SK-N-SH (cell line): ENCODE measurements at regions not wholly inside any gene's neighbourhood (a gene's known extent, or its start where the extent isn't known, plus 50 kb on each side); places are given as distances from the start of the nearest gene placed in this dataset.
"Not testable (repeated sequence)": the region's sequence is repeated elsewhere in the genome, so short reads cannot be mapped to it uniquely, and the experiment has no call there.

Source experiments
- CTCF ChIA-PET: fragments of 300-600, 350-600 bp; formaldehyde crosslinking; extraction: SDS; loops from one replicate; lab custom pipeline; 2021; lab: Yijun Ruan, JAX
- POLR2A ChIA-PET: fragments of 350-600 bp; sonication (Branson Sonifier 250); formaldehyde crosslinking; extraction: SDS; loops from one replicate; lab custom pipeline; 2020; ENCODE audit warnings: antibody characterized with exemption, inconsistent platforms; lab: Yijun Ruan, JAX
- DNase-seq: peaks from one replicate; pipeline ENCODE4 v3.0.0; 2012
- H2AFZ ChIP-seq: fragments of 200-600 bp; sonication (generic); 2 replicates; pipeline ENCODE4 v1.8.1; 2016; ENCODE audit warnings: antibody characterized with exemption, mild to moderate bottlenecking, low read depth
- H3F3A ChIP-seq: fragments of 200-600 bp; sonication (generic); replicated peaks from 2 replicates; pipeline ENCODE3; 2016; ENCODE audit warnings: antibody characterized with exemption, mild to moderate bottlenecking; ENCODE audit not compliant: insufficient read depth
- H3K27ac ChIP-seq, 2 experiments: fragments of 200-500 bp in 1 of 2; fragments of 200-600 bp in 1 of 2; sonication (Bioruptor generic) in 1 of 2; sonication (generic), shearing (Covaris generic) in 1 of 2; 2 replicates each; pipeline versions ENCODE4 v1.5.1 to v1.6.1; 2014 to 2016; ENCODE audit warnings: low read depth in 2 of 2, inconsistent platforms in 1 of 2, low read length in 1 of 2, mild to moderate bottlenecking in 1 of 2, mixed read lengths in 1 of 2
- H3K27me3 ChIP-seq: fragments of 200-600 bp; sonication (generic), shearing (Covaris generic); 2 replicates; pipeline ENCODE4 v1.6.1; 2016; ENCODE audit warnings: mixed run types; ENCODE audit not compliant: insufficient read depth
- H3K36me3 ChIP-seq, 2 experiments: fragments of 200-500 bp in 1 of 2; fragments of 200-600 bp in 1 of 2; sonication (Bioruptor generic) in 1 of 2; sonication (generic) in 1 of 2; replicated peaks in 1 of 2; 2 replicates each; pipeline versions ENCODE3 to v1.5.1; 2014 to 2016; ENCODE audit warnings: low read length in 1 of 2, mild to moderate bottlenecking in 1 of 2; ENCODE audit not compliant: insufficient read depth in 2 of 2, control insufficient read depth in 1 of 2
- H3K4me1 ChIP-seq, 2 experiments: fragments of 200-500 bp in 1 of 2; fragments of 200-600 bp in 1 of 2; sonication (Bioruptor generic) in 1 of 2; sonication (generic), shearing (Covaris generic) in 1 of 2; 2 replicates each; pipeline versions ENCODE4 v1.5.1 to v1.6.1; 2014 to 2016; ENCODE audit warnings: low read depth in 1 of 2, low read length in 1 of 2, mixed run types in 1 of 2; ENCODE audit not compliant: insufficient read depth in 2 of 2, control insufficient read depth in 1 of 2
- H3K4me2 ChIP-seq: fragments of 200-600 bp; sonication (generic), shearing (Covaris generic); 2 replicates; pipeline ENCODE4 v1.6.1; 2017; ENCODE audit warnings: mixed run types
- H3K4me3 ChIP-seq, 2 experiments: fragments of 200-500 bp in 1 of 2; fragments of 200-600 bp in 1 of 2; sonication (Bioruptor generic) in 1 of 2; sonication (generic), shearing (Covaris generic) in 1 of 2; 2 replicates each; pipeline versions ENCODE4 v1.5.1 to v1.8.1; 2014 to 2016; ENCODE audit warnings: low read depth in 2 of 2, inconsistent platforms in 1 of 2, low read length in 1 of 2, mild to moderate bottlenecking in 1 of 2, mixed read lengths in 1 of 2, moderate library complexity in 1 of 2
- H3K79me2 ChIP-seq: fragments of 200-600 bp; sonication (generic); 2 replicates; pipeline ENCODE4 v1.8.1; 2017; ENCODE audit warnings: mild to moderate bottlenecking; ENCODE audit not compliant: insufficient read depth
- H3K9ac ChIP-seq: fragments of 200-600 bp; sonication (generic); 2 replicates; pipeline ENCODE4 v1.6.1; 2017; ENCODE audit warnings: mixed run types
- H3K9me2 ChIP-seq: fragments of 200-600 bp; sonication (generic); 2 replicates; pipeline ENCODE4 v1.6.1; 2017; ENCODE audit warnings: mixed run types
- H3K9me3 ChIP-seq: fragments of 200-600 bp; sonication (generic); 2 replicates; pipeline ENCODE4 v1.6.1; 2017; ENCODE audit warnings: mixed run types, mild to moderate bottlenecking, moderate library complexity
- H4K20me1 ChIP-seq: fragments of 200-600 bp; sonication (generic); 2 replicates; pipeline ENCODE4 v1.6.1; 2017; ENCODE audit warnings: mild to moderate bottlenecking, mixed run types; ENCODE audit not compliant: insufficient read depth
- CHD2 ChIP-seq: fragments of 150-350 bp; IDR thresholded peaks from 2 replicates; pipeline ENCODE4 v1.6.1; 2018; ENCODE audit warnings: low read length; ENCODE audit not compliant: partially characterized antibody
- CTCF ChIP-seq: fragments of 200-600 bp; sonication (generic); IDR thresholded peaks from 2 replicates; pipeline ENCODE4 v1.6.1; 2017; ENCODE audit warnings: antibody characterized with exemption, mild to moderate bottlenecking, moderate library complexity
- ELF1 ChIP-seq: IDR thresholded peaks from 2 replicates; pipeline ENCODE4 v1.4.0; 2012
- EZH2phosphoT487 ChIP-seq: fragments of 200-600 bp; sonication (generic); IDR thresholded peaks from 2 replicates; pipeline ENCODE4 v1.6.1; 2017; ENCODE audit warnings: low read depth, mixed run types, mild to moderate bottlenecking, antibody characterized with exemption, moderate library complexity, borderline replicate concordance
- MAX ChIP-seq: IDR thresholded peaks from 2 replicates; pipeline ENCODE4 v1.4.0; 2012; ENCODE audit warnings: low read depth
- MEF2A ChIP-seq: IDR thresholded peaks from 2 replicates; pipeline ENCODE4 v1.4.0; 2012; ENCODE audit warnings: low read depth, borderline replicate concordance
- MXI1 ChIP-seq: IDR thresholded peaks from 2 replicates; pipeline ENCODE4 v1.6.1; 2012; ENCODE audit warnings: mild to moderate bottlenecking, low read depth, low read length, improper control_type of control experiment
- NRF1 ChIP-seq: IDR thresholded peaks from 2 replicates; pipeline ENCODE4 v1.6.1; 2012; ENCODE audit warnings: low read depth, mild to moderate bottlenecking, low read length
- RAD21 ChIP-seq: IDR thresholded peaks from 2 replicates; pipeline ENCODE4 v1.6.1; 2012; ENCODE audit warnings: mild to moderate bottlenecking, low read length
- SMC3 ChIP-seq: IDR thresholded peaks from 2 replicates; pipeline ENCODE4 v1.6.1; 2012; ENCODE audit warnings: low read depth, low read length, improper control_type of control experiment
- TAF1 ChIP-seq: IDR thresholded peaks from 2 replicates; pipeline ENCODE4 v1.6.1; 2012; ENCODE audit warnings: low read depth, mild to moderate bottlenecking, low read length, moderate library complexity, borderline replicate concordance
- USF1 ChIP-seq: IDR thresholded peaks from 2 replicates; pipeline ENCODE4 v1.4.0; 2012; ENCODE audit warnings: low read depth, borderline replicate concordance
- WGBS: methylation state at CpG from one replicate; pipeline ENCODE4 v1.1.6; 2017; ENCODE audit warnings: low lambda C conversion rate; 5-methylcytosine and 5-hydroxymethylcytosine counted together

DNA sequence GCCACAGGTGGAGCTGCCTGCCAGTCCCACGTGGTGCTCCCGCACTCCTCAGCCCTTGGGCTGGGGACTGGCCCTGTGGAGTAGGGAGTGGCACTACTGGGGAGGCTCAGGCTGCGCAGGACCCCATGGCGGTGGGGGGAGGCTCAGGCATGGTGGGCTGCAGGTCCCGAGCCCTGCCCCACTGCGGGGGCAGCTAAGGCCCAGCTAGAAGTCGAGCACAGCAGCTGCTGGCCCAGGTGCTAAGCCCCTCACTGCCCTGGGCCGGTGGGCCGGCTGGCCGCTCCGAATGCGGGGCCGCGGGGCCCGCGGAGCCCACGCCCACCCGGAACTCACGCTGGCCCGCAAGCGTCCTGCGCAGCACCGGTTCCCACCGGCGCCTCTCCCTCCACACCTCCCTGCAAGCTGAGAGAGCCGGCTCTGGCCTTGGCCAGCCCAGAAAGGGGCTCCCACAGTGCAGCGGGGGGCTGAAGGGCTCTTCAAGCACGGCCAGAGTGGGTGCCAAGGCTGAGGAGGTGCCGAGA lies 76.5 kb upstream of the RGS1 start:
- H3K4me3 ChIP-seq, DNase-seq, H3K79me2 ChIP-seq, H3K4me1 ChIP-seq, H3K9ac ChIP-seq, H4K20me1 ChIP-seq, H3K9me2 ChIP-seq, H3K4me2 ChIP-seq, POLR2A ChIA-PET, H3K9me3 ChIP-seq, H2AFZ ChIP-seq, H3K27me3 ChIP-seq, H3K27ac ChIP-seq, H3K36me3 ChIP-seq, CTCF ChIA-PET, H3F3A ChIP-seq: not testable (repeated sequence)
- WGBS = 85% methylated on average over 19 of the region's 29 CpGs

- 93% methylated on average over 11 of the region's 23 CpGs for WGBS
- H3K9ac ChIP-seq, CTCF ChIA-PET, H3K4me2 ChIP-seq, H3K9me2 ChIP-seq, H2AFZ ChIP-seq, H4K20me1 ChIP-seq, H3K36me3 ChIP-seq, POLR2A ChIA-PET, H3F3A ChIP-seq, H3K27ac ChIP-seq, DNase-seq, H3K4me1 ChIP-seq, H3K79me2 ChIP-seq, H3K4me3 ChIP-seq, H3K27me3 ChIP-seq, H3K9me3 ChIP-seq: not testable (repeated sequence)
Measured at GRCh38 chr1:192500541-192500940, 75.0 kb upstream of the RGS1 start.

- 48% methylated on average over 2 of the region's 2 CpGs for WGBS
- TF ChIP-seq CHD2 (no peak), MEF2A (no peak), MAX (no peak), NRF1 (no peak), EZH2phosphoT487 (no peak), USF1 (no peak), MXI1 (no peak), ELF1 (no peak), TAF1 (no peak), CTCF (peak; percentile 64), SMC3 (peak; percentile 77), RAD21 (peak; percentile 70)
- H3K9ac ChIP-seq = no peak overlapping the region
Measured at GRCh38 chr1:192506741-192507155, 68.8 kb upstream of the RGS1 start.

More at GRCh38 chr1:192506741-192507155, 68.8 kb upstream of the RGS1 start:
- no peak overlapping the region; a peak in 1 of 4 replicates for H3K27ac ChIP-seq
- no peaks in the 10 kb centered on the region for H3K79me2 ChIP-seq
- H3K4me1 ChIP-seq = peaks cover 0 to 3% of the 10 kb centered on the region in 2 experiments; a peak in 2 of 4 replicates
- no peaks in the 10 kb centered on the region for H3K27me3 ChIP-seq
- H3K36me3 ChIP-seq = no peaks in the 10 kb centered on the region
- H3K9me3 ChIP-seq = no peaks in the 10 kb centered on the region
- H3K4me2 ChIP-seq = no peak overlapping the region
- H4K20me1 ChIP-seq = no peaks in the 10 kb centered on the region
- no peak overlapping the region; the same call in 1 of the 2 replicates for H2AFZ ChIP-seq
- H3K9me2 ChIP-seq = no peaks in the 10 kb centered on the region
- H3K4me3 ChIP-seq = no peak overlapping the region
- ChIA-PET POLR2A (no interaction called here), CTCF (no interaction called here)
- peak; percentile 25 for DNase-seq
- H3F3A ChIP-seq = no peaks in the 10 kb centered on the region
